ENCODE measurements at regions not wholly inside any gene's neighbourhood (a gene's known extent, or its start where the extent isn't known, plus 50 kb on each side); places are given as distances from the start of the nearest gene placed in this dataset.

DNA sequence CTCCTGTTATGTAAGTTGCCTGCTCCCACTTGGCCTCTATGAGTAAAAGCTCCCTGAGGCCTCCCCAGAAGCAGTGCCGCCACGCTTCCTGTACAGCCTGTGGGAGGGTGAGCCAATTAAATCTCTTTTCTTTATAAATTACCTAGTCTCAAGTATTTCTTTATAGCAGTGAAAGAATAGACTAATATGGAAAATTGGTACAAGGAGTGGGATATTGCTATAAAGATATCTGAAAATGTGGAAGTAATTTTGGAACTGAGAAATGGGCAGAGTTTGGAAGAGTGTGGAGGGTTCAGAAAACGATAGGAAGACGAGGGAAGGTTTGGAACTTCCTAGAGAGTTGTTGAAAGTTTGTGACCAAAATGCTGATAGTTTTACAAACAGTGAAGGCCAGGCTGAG lies 572.3 kb downstream of the MATN1 start:
- intact Hi-C loops (cut with DNase I), result no loop called here
- Histone ChIP-seq H3K4me3 (no peak overlapping the region), H3K9me3 (peaks cover 0 to 5% of the 10 kb centered on the region in 2 donors), H3K27ac (no peak overlapping the region), H3K27me3 (no peaks in the 10 kb centered on the region), H3K36me3 (no peaks in the 10 kb centered on the region), H3K4me1 (no peaks in the 10 kb centered on the region)
- TF ChIP-seq, protein P1, sequence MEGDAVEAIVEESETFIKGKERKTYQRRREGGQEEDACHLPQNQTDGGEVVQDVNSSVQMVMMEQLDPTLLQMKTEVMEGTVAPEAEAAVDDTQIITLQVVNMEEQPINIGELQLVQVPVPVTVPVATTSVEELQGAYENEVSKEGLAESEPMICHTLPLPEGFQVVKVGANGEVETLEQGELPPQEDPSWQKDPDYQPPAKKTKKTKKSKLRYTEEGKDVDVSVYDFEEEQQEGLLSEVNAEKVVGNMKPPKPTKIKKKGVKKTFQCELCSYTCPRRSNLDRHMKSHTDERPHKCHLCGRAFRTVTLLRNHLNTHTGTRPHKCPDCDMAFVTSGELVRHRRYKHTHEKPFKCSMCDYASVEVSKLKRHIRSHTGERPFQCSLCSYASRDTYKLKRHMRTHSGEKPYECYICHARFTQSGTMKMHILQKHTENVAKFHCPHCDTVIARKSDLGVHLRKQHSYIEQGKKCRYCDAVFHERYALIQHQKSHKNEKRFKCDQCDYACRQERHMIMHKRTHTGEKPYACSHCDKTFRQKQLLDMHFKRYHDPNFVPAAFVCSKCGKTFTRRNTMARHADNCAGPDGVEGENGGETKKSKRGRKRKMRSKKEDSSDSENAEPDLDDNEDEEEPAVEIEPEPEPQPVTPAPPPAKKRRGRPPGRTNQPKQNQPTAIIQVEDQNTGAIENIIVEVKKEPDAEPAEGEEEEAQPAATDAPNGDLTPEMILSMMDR (IDR thresholded peaks at IDR 0.05), result no peak
- no peak for DNase-seq (ENCODE audit: low spot score in 2 of 2)

GRCh38 chr1:30149226-30149625 lies 574.2 kb downstream of the MATN1 start:
- intact Hi-C loops (cut with DNase I), result no loop called here
- H3K27ac ChIP-seq, result no peak overlapping the region
- peaks cover 0 to 5% of the 10 kb centered on the region in 2 donors for H3K9me3 ChIP-seq
- no peaks in the 10 kb centered on the region for H3K36me3 ChIP-seq
- DNase-seq (ENCODE audit: low spot score in 2 of 2), result no peak
- no peaks in the 10 kb centered on the region for H3K27me3 ChIP-seq
- TF ChIP-seq, protein P1 (IDR thresholded peaks at IDR 0.05), result no peak
- H3K4me3 ChIP-seq, result no peak overlapping the region
- no peaks in the 10 kb centered on the region for H3K4me1 ChIP-seq

- H3K9me3 ChIP-seq, result peaks cover 0 to 5% of the 10 kb centered on the region in 2 donors
- H3K36me3 ChIP-seq, result no peaks in the 10 kb centered on the region
- H3K4me3 ChIP-seq, result no peak overlapping the region
- TF ChIP-seq, protein P1 (IDR thresholded peaks at IDR 0.05), result no peak
- no peak overlapping the region for H3K27ac ChIP-seq
- no peak for DNase-seq (ENCODE audit: low spot score in 2 of 2)
- no peaks in the 10 kb centered on the region for H3K27me3 ChIP-seq
- H3K4me1 ChIP-seq, result no peaks in the 10 kb centered on the region
- intact Hi-C loops (cut with DNase I), result no loop called here
These were observed 574.7 kb downstream of the MATN1 start for GRCh38 chr1:30148676-30149075.

GRCh38 chr1:30147188-30147587 lies 576.2 kb downstream of the MATN1 start:
- no peak overlapping the region for H3K4me3 ChIP-seq
- TF ChIP-seq, protein P1 (IDR thresholded peaks at IDR 0.05), result no peak
- DNase-seq (ENCODE audit: low spot score in 2 of 2), result no peak
- no peaks in the 10 kb centered on the region for H3K36me3 ChIP-seq
- H3K4me1 ChIP-seq, result no peaks in the 10 kb centered on the region
- no peak overlapping the region for H3K27ac ChIP-seq
- intact Hi-C loops (cut with DNase I), result no loop called here
- H3K9me3 ChIP-seq, result peaks cover 0 to 5% of the 10 kb centered on the region in 2 donors
- no peaks in the 10 kb centered on the region for H3K27me3 ChIP-seq

- Histone ChIP-seq H3K27ac (no peak overlapping the region), H3K36me3 (no peaks in the 10 kb centered on the region), H3K4me1 (no peaks in the 10 kb centered on the region), H3K27me3 (no peaks in the 10 kb centered on the region), H3K9me3 (peaks cover 0 to under 1% of the 10 kb centered on the region in 2 donors), H3K4me3 (no peak overlapping the region)
- intact Hi-C loops (cut with DNase I), result no loop called here
- no peak for DNase-seq (ENCODE audit: low spot score in 2 of 2)
- TF ChIP-seq, protein P1 (IDR thresholded peaks at IDR 0.05), result no peak
These were observed 576.9 kb downstream of the MATN1 start for GRCh38 chr1:30146448-30146847.

- no peaks in the 10 kb centered on the region for H3K9me3 ChIP-seq
- no peak overlapping the region for H3K27ac ChIP-seq
- no peak overlapping the region for H3K4me3 ChIP-seq
- no peaks in the 10 kb centered on the region for H3K36me3 ChIP-seq
- no peak for DNase-seq (ENCODE audit: low spot score in 2 of 2)
- no peaks in the 10 kb centered on the region for H3K27me3 ChIP-seq
- intact Hi-C loops (cut with DNase I), result no loop called here
- H3K4me1 ChIP-seq, result no peaks in the 10 kb centered on the region
- TF ChIP-seq, protein P1 (IDR thresholded peaks at IDR 0.05), result no peak
These were observed 577.6 kb downstream of the MATN1 start for GRCh38 chr1:30145723-30146303.
